Small intestine (tissue), 7 donors: ENCODE measurements at regions not wholly inside any gene's neighbourhood (a gene's known extent, or its start where the extent isn't known, plus 50 kb on each side); places are given as distances from the start of the nearest gene placed in this dataset.
"Not testable (repeated sequence)": the region's sequence is repeated elsewhere in the genome, so short reads cannot be mapped to it uniquely, and the experiment has no call there.

Experiments
- DNase-seq, 2 donors: peaks; one replicate each; pipeline versions ENCODE4 v3.0.0 to v3.0.0-alpha.2; 2013
- FAIRE-seq: peaks from 2 replicates; lab custom pipeline; 2012; peaks lifted over from hg19 to GRCh38; lab: Jason Lieb, UNC
- H3K27ac ChIP-seq, 3 donors: one replicate each; pipeline ENCODE4 v1.5.1; 2013; ENCODE audit warnings: low read length in 2 of 3, mild to moderate bottlenecking in 2 of 3, control low read depth in 1 of 3, inconsistent platforms in 1 of 3, low read depth in 1 of 3, moderate library complexity in 1 of 3
- H3K27me3 ChIP-seq, 3 donors: one replicate each; pipeline ENCODE4 v1.6.1; 2013; ENCODE audit warnings: low read length in 3 of 3, inconsistent platforms in 1 of 3; ENCODE audit not compliant: control insufficient read depth in 3 of 3, insufficient read depth in 3 of 3
- H3K36me3 ChIP-seq, 3 donors: one replicate each; pipeline ENCODE4 v1.6.1; 2013; ENCODE audit warnings: low read length in 3 of 3, inconsistent platforms in 1 of 3, low read depth in 1 of 3, mild to moderate bottlenecking in 1 of 3, moderate library complexity in 1 of 3; ENCODE audit not compliant: control insufficient read depth in 3 of 3, insufficient read depth in 2 of 3
- H3K4me1 ChIP-seq, 3 donors: one replicate each; pipeline ENCODE4 v1.6.1; 2013; ENCODE audit warnings: low read length in 2 of 3, inconsistent platforms in 1 of 3, low read depth in 1 of 3, mild to moderate bottlenecking in 1 of 3, moderate library complexity in 1 of 3; ENCODE audit not compliant: control insufficient read depth in 3 of 3, insufficient read depth in 2 of 3
- H3K4me3 ChIP-seq, 3 donors: one replicate each; pipeline ENCODE4 v1.5.1; 2013; ENCODE audit warnings: low read length in 3 of 3, control low read depth in 1 of 3, inconsistent platforms in 1 of 3, low read depth in 1 of 3, mild to moderate bottlenecking in 1 of 3, moderate library complexity in 1 of 3
- H3K9me3 ChIP-seq, 2 donors: one replicate each; pipeline ENCODE4 v1.6.1; 2013; ENCODE audit warnings: low read depth in 1 of 2, low read length in 1 of 2; ENCODE audit not compliant: control insufficient read depth in 2 of 2, insufficient read depth in 1 of 2
- WGBS, 3 donors: extraction: QIAGEN DNeasy Blood & Tissue Kit; methylation state at CpG; one replicate each; pipeline ENCODE4 v1.1.7; 2013; 5-methylcytosine and 5-hydroxymethylcytosine counted together
- donor health status: healthy with polysubstance abuse.
- donor health status: control.
- donor health status: control.
- donor health status: Bipolar disorder and iron deficiency.
- donor health status: healthy.

GRCh38 chr6:85063611-85064010 lies 299.2 kb upstream of the TBX18 start:
- 8 to 48% (median 30%) methylated on average over 4 of the region's 4 CpGs for WGBS, 3 donors
- FAIRE-seq (no peak), DNase-seq (no peak)

GRCh38 chr6:85062884-85063283 lies 298.5 kb upstream of the TBX18 start:
- Histone ChIP-seq H3K4me3 (no peak overlapping the region), H3K36me3 (no peaks in the 10 kb centered on the region), H3K27ac (no peak overlapping the region), H3K9me3 (no peaks in the 10 kb centered on the region), H3K27me3 (no peaks in the 10 kb centered on the region), H3K4me1 (no peaks in the 10 kb centered on the region)
- DNase-seq: no peak
- FAIRE-seq: no peak
- WGBS, 3 donors: 54 to 89% (median 61%) methylated on average over 2 of the region's 2 CpGs

More at GRCh38 chr6:85063611-85064010, 299.2 kb upstream of the TBX18 start:
- no peaks in the 10 kb centered on the region for H3K4me1 ChIP-seq
- no peak overlapping the region for H3K4me3 ChIP-seq
- H3K27ac ChIP-seq: no peak overlapping the region
- no peaks in the 10 kb centered on the region for H3K27me3 ChIP-seq
- no peaks in the 10 kb centered on the region for H3K9me3 ChIP-seq
- H3K36me3 ChIP-seq: no peaks in the 10 kb centered on the region

- H3K36me3 ChIP-seq: no peaks in the 10 kb centered on the region
- FAIRE-seq (no peak), DNase-seq (no peak)
- 13 to 26% (median 13%) methylated on average over 2 of the region's 2 CpGs for WGBS, 3 donors
- no peak overlapping the region for H3K4me3 ChIP-seq
- no peak overlapping the region for H3K27ac ChIP-seq
- H3K4me1 ChIP-seq: no peaks in the 10 kb centered on the region
- H3K9me3 ChIP-seq: no peaks in the 10 kb centered on the region
- no peaks in the 10 kb centered on the region for H3K27me3 ChIP-seq
Measured at GRCh38 chr6:85058806-85059205, 294.4 kb upstream of the TBX18 start.

- Histone ChIP-seq H3K4me1 (no peaks in the 10 kb centered on the region), H3K9me3 (no peaks in the 10 kb centered on the region), H3K4me3 (no peak overlapping the region), H3K36me3 (no peaks in the 10 kb centered on the region), H3K27me3 (no peaks in the 10 kb centered on the region), H3K27ac (no peak overlapping the region)
- no peak for DNase-seq
- FAIRE-seq: no peak
Measured at GRCh38 chr6:85050149-85050548, 285.8 kb upstream of the TBX18 start.

- Histone ChIP-seq H3K4me3 (no peak overlapping the region), H3K27ac (no peak overlapping the region), H3K4me1 (no peaks in the 10 kb centered on the region), H3K27me3 (no peaks in the 10 kb centered on the region), H3K9me3 (no peaks in the 10 kb centered on the region), H3K36me3 (no peaks in the 10 kb centered on the region)
- no peak for FAIRE-seq
- no peak for DNase-seq
- WGBS, 3 donors: 90 to 95% (median 93%) methylated on average over 2 of the region's 2 CpGs
Measured at GRCh38 chr6:85049282-85049681, 284.9 kb upstream of the TBX18 start.

- H3K27ac ChIP-seq: no peak overlapping the region
- no peak overlapping the region for H3K4me3 ChIP-seq
- DNase-seq (no peak), FAIRE-seq (no peak)
- H3K36me3 ChIP-seq: no peaks in the 10 kb centered on the region
- no peaks in the 10 kb centered on the region for H3K27me3 ChIP-seq
- no peaks in the 10 kb centered on the region for H3K4me1 ChIP-seq
- 55 to 71% (median 69%) methylated on average over 2 of the region's 2 CpGs for WGBS, 3 donors
- H3K9me3 ChIP-seq: no peaks in the 10 kb centered on the region
Measured at GRCh38 chr6:85047818-85048217, 283.4 kb upstream of the TBX18 start.

GRCh38 chr6:85045767-85046166 lies 281.4 kb upstream of the TBX18 start:
- H3K4me1 ChIP-seq, FAIRE-seq, DNase-seq, H3K27me3 ChIP-seq, H3K4me3 ChIP-seq, H3K27ac ChIP-seq, H3K36me3 ChIP-seq, H3K9me3 ChIP-seq: not testable (repeated sequence)
- WGBS, 3 donors: 89 to 100% (median 97%) methylated on average over 1 of the region's 1 CpG

GRCh38 chr6:85044361-85044760 lies 280.0 kb upstream of the TBX18 start:
- Histone ChIP-seq H3K9me3 (no peaks in the 10 kb centered on the region), H3K36me3 (no peaks in the 10 kb centered on the region), H3K4me1 (no peaks in the 10 kb centered on the region), H3K27me3 (no peaks in the 10 kb centered on the region), H3K4me3 (no peak overlapping the region), H3K27ac (no peak overlapping the region)
- FAIRE-seq (no peak), DNase-seq (no peak)
- 58 to 81% (median 73%) methylated on average over 2 of the region's 2 CpGs for WGBS, 3 donors

GRCh38 chr6:85041376-85041775 lies 277.0 kb upstream of the TBX18 start:
- DNase-seq (no peak), FAIRE-seq (no peak)
- Histone ChIP-seq H3K4me1 (no peaks in the 10 kb centered on the region), H3K27ac (no peak overlapping the region), H3K9me3 (no peaks in the 10 kb centered on the region), H3K27me3 (no peaks in the 10 kb centered on the region), H3K36me3 (no peaks in the 10 kb centered on the region), H3K4me3 (no peak overlapping the region)
